ENCODE measurements at regions not wholly inside any gene's neighbourhood (a gene's known extent, or its start where the extent isn't known, plus 50 kb on each side); places are given as distances from the start of the nearest gene placed in this dataset.

- no peak for DNase-seq
These were observed 50.3 kb upstream of the GADD45G start for GRCh38 chr9:89554307-89555035.

GRCh38 chr9:89553451-89554010, 51.3 kb upstream of the GADD45G start:
- DNase-seq, result no peak

GRCh38 chr9:89550346-89550927, 52.5 kb upstream of the SEMA4D start:
- DNase-seq, result no peak

- DNase-seq, result peak in 46 of 51 donors; percentile 11 to 84 (median 57)
These were observed 51.2 kb upstream of the SEMA4D start for GRCh38 chr9:89549031-89549644.

- no peak for DNase-seq
These were observed 50.2 kb upstream of the SEMA4D start for GRCh38 chr9:89548071-89548638.
